ENCODE measurements at regions not wholly inside any gene's neighbourhood (a gene's known extent, or its start where the extent isn't known, plus 50 kb on each side); places are given as distances from the start of the nearest gene placed in this dataset.
A peak's percentile ranks its signal among the peaks of the same experiment; 100 is the strongest.
"Not testable (repeated sequence)": the region's sequence is repeated elsewhere in the genome, so short reads cannot be mapped to it uniquely, and the experiment has no call there.

DNA sequence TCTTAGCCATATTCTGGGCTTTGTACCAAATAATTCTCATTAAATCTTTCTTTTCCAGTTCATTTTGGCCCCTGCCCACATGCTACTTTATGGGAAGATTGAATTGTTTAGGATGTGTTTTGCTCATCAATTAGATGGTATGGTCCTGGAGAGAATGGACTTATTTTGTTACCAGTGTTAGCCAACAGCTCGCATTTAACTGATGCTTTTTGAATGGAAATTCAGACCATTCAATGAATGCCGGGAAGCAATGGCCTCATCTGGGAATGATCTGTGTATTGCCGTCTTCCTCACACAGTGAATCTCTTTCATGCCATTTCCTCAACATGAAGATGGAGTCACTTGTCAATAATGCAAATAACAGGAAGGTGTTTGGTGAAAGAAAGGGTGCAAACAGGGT, 370.6 kb upstream of the PIK3R1 start:
- intact Hi-C loops (cut with DNase I; ENCODE audit: low total_unique reads), result no loop called here

GRCh38 chr5:67842806-67843205, 372.8 kb upstream of the PIK3R1 start:
- Histone ChIP-seq H3K9me3 (no peaks in the 10 kb centered on the region), H3K36me3 (no peaks in the 10 kb centered on the region), H3K27me3 (no peaks in the 10 kb centered on the region), H3K4me1 (no peaks in the 10 kb centered on the region), H3K27ac (no peak overlapping the region), H3K4me3 (no peak overlapping the region)
- intact Hi-C loops (cut with DNase I; ENCODE audit: low total_unique reads), result no loop called here
- TF ChIP-seq EP300 (IDR thresholded peaks at IDR 0.05) (no peak), POLR2AphosphoS5 (IDR thresholded peaks at IDR 0.05) (no peak), POLR2A (IDR thresholded peaks at IDR 0.05) (no peak)
- TF ChIP-seq, protein P1, sequence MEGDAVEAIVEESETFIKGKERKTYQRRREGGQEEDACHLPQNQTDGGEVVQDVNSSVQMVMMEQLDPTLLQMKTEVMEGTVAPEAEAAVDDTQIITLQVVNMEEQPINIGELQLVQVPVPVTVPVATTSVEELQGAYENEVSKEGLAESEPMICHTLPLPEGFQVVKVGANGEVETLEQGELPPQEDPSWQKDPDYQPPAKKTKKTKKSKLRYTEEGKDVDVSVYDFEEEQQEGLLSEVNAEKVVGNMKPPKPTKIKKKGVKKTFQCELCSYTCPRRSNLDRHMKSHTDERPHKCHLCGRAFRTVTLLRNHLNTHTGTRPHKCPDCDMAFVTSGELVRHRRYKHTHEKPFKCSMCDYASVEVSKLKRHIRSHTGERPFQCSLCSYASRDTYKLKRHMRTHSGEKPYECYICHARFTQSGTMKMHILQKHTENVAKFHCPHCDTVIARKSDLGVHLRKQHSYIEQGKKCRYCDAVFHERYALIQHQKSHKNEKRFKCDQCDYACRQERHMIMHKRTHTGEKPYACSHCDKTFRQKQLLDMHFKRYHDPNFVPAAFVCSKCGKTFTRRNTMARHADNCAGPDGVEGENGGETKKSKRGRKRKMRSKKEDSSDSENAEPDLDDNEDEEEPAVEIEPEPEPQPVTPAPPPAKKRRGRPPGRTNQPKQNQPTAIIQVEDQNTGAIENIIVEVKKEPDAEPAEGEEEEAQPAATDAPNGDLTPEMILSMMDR (IDR thresholded peaks at IDR 0.05), result no peak
- WGBS, 5 donors, result 71 to 79% (median 75%) methylated on average over 3 of the region's 3 CpGs
- peak in 1 of 2 donors; percentile 7 for DNase-seq

More for the DNA sequence above, 370.6 kb upstream of the PIK3R1 start:
- no peaks in the 10 kb centered on the region for H3K4me1 ChIP-seq
- no peak overlapping the region for H3K27ac ChIP-seq
- no peak for DNase-seq
- no peak overlapping the region for H3K4me3 ChIP-seq
- no peaks in the 10 kb centered on the region for H3K36me3 ChIP-seq
- no peaks in the 10 kb centered on the region for H3K9me3 ChIP-seq
- H3K27me3 ChIP-seq, result no peaks in the 10 kb centered on the region
- 89 to 98% (median 92%) methylated on average over 3 of the region's 3 CpGs for WGBS, 5 donors
- TF ChIP-seq EP300 (IDR thresholded peaks at IDR 0.05), result no peak
- TF ChIP-seq, protein P1 (IDR thresholded peaks at IDR 0.05), result no peak
- TF ChIP-seq POLR2AphosphoS5 (IDR thresholded peaks at IDR 0.05), result no peak
- TF ChIP-seq POLR2A (IDR thresholded peaks at IDR 0.05), result no peak

DNA sequence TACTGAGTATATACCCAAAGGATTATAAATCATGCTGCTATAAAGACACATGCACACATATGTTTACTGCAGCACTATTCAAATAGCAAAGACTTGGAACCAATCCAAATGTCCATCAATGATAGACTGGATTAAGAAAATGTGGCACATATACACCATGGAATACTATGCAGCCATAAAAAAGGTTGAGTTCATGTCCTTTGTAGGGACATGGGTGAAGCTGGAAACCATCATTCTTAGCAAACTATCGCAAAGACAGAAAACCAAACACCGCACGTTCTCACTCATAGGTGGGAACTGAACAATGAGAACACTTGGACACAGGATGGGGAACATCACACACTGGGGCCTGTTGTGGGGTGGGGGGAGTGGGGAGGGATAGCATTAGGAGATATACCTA, 378.3 kb upstream of the PIK3R1 start:
- 83 to 97% (median 94%) methylated on average over 3 of the region's 3 CpGs for WGBS, 5 donors
- H3K4me3 ChIP-seq; H3K27me3 ChIP-seq; H3K9me3 ChIP-seq; DNase-seq; intact Hi-C loops (cut with DNase I; ENCODE audit: low total_unique reads); H3K4me1 ChIP-seq; H3K36me3 ChIP-seq; H3K27ac ChIP-seq: not testable (repeated sequence)

GRCh38 chr5:67836496-67836895, 379.1 kb upstream of the PIK3R1 start:
- H3K27ac ChIP-seq; H3K27me3 ChIP-seq; DNase-seq; H3K36me3 ChIP-seq; intact Hi-C loops (cut with DNase I; ENCODE audit: low total_unique reads); H3K9me3 ChIP-seq; H3K4me3 ChIP-seq; H3K4me1 ChIP-seq: not testable (repeated sequence)
- WGBS, 5 donors, result 0 to 94% (median 50%) methylated on average over 1 of the region's 1 CpG

- H3K4me3 ChIP-seq, result no peak overlapping the region
- WGBS, 5 donors, result 40 to 100% (median 93%) methylated on average over 1 of the region's 1 CpG
- intact Hi-C loops (cut with DNase I; ENCODE audit: low total_unique reads), result no loop called here
- H3K36me3 ChIP-seq, result no peaks in the 10 kb centered on the region
- TF ChIP-seq POLR2AphosphoS5 (IDR thresholded peaks at IDR 0.05) (no peak), EP300 (IDR thresholded peaks at IDR 0.05) (no peak), POLR2A (IDR thresholded peaks at IDR 0.05) (no peak)
- TF ChIP-seq, protein P1 (IDR thresholded peaks at IDR 0.05), result no peak
- DNase-seq, result no peak
- H3K27me3 ChIP-seq, result no peaks in the 10 kb centered on the region
- peaks cover 0 to 5% (median 0%) of the 10 kb centered on the region in 4 donors for H3K4me1 ChIP-seq
- no peaks in the 10 kb centered on the region for H3K9me3 ChIP-seq
- H3K27ac ChIP-seq, result no peak overlapping the region
These were observed 384.5 kb upstream of the PIK3R1 start for GRCh38 chr5:67831048-67831447.

Data from stomach (tissue), 8 donors.